ENCODE measurements at regions not wholly inside any gene's neighbourhood (a gene's known extent, or its start where the extent isn't known, plus 50 kb on each side); places are given as distances from the start of the nearest gene placed in this dataset.

DNA sequence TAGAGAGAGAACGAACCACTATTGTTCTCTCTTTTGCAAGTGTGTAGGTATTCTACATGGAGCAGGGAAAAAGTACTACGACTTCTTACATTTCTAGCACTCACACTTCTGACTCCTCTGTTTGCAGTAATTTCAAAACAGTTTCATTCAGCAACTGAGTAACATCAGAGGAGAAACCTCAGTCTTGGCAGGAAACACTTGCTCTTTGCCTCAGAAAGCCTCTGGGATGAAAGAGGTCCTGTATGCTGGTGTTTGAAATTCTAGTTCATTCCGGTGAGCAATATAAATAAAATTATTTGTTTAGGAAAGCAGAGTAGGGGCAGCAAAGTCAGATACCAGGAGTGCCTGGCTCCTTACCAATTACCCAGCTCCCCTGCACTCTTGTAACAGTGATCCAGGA lies 595.5 kb downstream of the TBC1D4 start:
- H3K9me3 Mint-ChIP-seq: peaks cover 0 to 5% (median 2%) of the 10 kb centered on the region in 7 donors
- no peaks in the 10 kb centered on the region for H3K36me3 ChIP-seq (replicated peaks in 1 of 2; ENCODE audit: control insufficient read depth in 1 of 2, insufficient read depth in 2 of 2, low read length in 2 of 2)
- H4K20me1 ChIP-seq (ENCODE audit: insufficient read depth, low read length): no peaks in the 10 kb centered on the region
- H3K9ac ChIP-seq (ENCODE audit: insufficient read depth, low read length, poor library complexity, severe bottlenecking): no peak overlapping the region
- no peak overlapping the region for H3K4me3 Mint-ChIP-seq
- no peak overlapping the region for H3K27ac Mint-ChIP-seq
- H3K9me3 ChIP-seq (replicated peaks in 1 of 2; ENCODE audit: control insufficient read depth in 1 of 2, insufficient read depth in 1 of 2, low read length in 2 of 2): no peaks in the 10 kb centered on the region
- intact Hi-C loops (cut with micrococcal nuclease): no loop called here
- WGBS (ENCODE audit: insufficient coverage): no CpG with 5 or more reads among the region's 3 CpGs
- H2AFZ ChIP-seq (ENCODE audit: insufficient read depth, low read depth, low read length, poor library complexity, severe bottlenecking): no peak overlapping the region
- no peaks in the 10 kb centered on the region for H3K27me3 ChIP-seq (ENCODE audit: control insufficient read depth in 2 of 2, insufficient read depth in 2 of 2, low read length in 2 of 2)
- H3K4me3 ChIP-seq (replicated peaks in 1 of 3; ENCODE audit: low read depth in 2 of 3, low read length in 3 of 3): no peak overlapping the region
- H3K36me3 Mint-ChIP-seq: no peaks in the 10 kb centered on the region
- H3K4me1 ChIP-seq (ENCODE audit: control insufficient read depth in 1 of 2, insufficient read depth in 2 of 2, low read length in 2 of 2): no peaks in the 10 kb centered on the region
- no peaks in the 10 kb centered on the region for H3K4me1 Mint-ChIP-seq
- no peak overlapping the region for H3K4me2 ChIP-seq (replicated peaks; ENCODE audit: extremely low read depth, low read length, poor library complexity, severe bottlenecking)
- H3K79me2 ChIP-seq (ENCODE audit: insufficient read depth, low read length): no peaks in the 10 kb centered on the region
- H3K27me3 Mint-ChIP-seq (ENCODE audit: low read depth in 3 of 3): no peaks in the 10 kb centered on the region
- no peak for DNase-seq
- TF ChIP-seq, protein P1, sequence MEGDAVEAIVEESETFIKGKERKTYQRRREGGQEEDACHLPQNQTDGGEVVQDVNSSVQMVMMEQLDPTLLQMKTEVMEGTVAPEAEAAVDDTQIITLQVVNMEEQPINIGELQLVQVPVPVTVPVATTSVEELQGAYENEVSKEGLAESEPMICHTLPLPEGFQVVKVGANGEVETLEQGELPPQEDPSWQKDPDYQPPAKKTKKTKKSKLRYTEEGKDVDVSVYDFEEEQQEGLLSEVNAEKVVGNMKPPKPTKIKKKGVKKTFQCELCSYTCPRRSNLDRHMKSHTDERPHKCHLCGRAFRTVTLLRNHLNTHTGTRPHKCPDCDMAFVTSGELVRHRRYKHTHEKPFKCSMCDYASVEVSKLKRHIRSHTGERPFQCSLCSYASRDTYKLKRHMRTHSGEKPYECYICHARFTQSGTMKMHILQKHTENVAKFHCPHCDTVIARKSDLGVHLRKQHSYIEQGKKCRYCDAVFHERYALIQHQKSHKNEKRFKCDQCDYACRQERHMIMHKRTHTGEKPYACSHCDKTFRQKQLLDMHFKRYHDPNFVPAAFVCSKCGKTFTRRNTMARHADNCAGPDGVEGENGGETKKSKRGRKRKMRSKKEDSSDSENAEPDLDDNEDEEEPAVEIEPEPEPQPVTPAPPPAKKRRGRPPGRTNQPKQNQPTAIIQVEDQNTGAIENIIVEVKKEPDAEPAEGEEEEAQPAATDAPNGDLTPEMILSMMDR (IDR thresholded peaks at IDR 0.05): no peak
- H3K27ac ChIP-seq (ENCODE audit: low read depth in 1 of 2, low read length in 2 of 2): no peak overlapping the region

DNA sequence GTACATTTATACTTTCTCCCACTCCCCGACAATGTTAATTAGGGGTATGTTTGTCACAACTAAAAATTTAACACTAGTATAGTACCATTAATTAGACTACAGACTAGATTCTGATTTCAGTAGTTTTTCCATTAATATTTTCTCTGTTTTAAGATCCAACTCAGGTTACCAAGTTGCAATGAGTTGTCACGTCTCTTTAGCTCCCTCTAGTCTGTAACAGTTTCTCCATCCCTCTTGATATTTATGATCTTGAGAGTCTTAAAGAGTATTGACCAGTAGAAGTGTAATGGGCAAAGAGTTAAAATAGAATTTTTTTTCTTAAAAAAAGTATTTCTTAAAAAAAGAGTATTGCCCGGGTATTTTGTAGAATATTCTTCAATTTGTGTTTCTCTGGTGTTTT lies 598.1 kb downstream of the TBC1D4 start:
- TF ChIP-seq, protein P1 (IDR thresholded peaks at IDR 0.05): no peak
- no CpG with 5 or more reads among the region's 3 CpGs for WGBS (ENCODE audit: insufficient coverage)
- Mint-ChIP-seq H3K36me3 (no peaks in the 10 kb centered on the region), H3K4me1 (no peaks in the 10 kb centered on the region), H3K27ac (no peak overlapping the region), H3K27me3 (ENCODE audit: low read depth in 3 of 3) (no peaks in the 10 kb centered on the region), H3K4me3 (no peak overlapping the region), H3K9me3 (peaks cover 0 to 10% (median 5%) of the 10 kb centered on the region in 7 donors)
- Histone ChIP-seq H3K27me3 (ENCODE audit: control insufficient read depth in 2 of 2, insufficient read depth in 2 of 2, low read length in 2 of 2) (no peaks in the 10 kb centered on the region), H3K9ac (ENCODE audit: insufficient read depth, low read length, poor library complexity, severe bottlenecking) (no peak overlapping the region), H3K4me1 (ENCODE audit: control insufficient read depth in 1 of 2, insufficient read depth in 2 of 2, low read length in 2 of 2) (no peaks in the 10 kb centered on the region), H3K79me2 (ENCODE audit: insufficient read depth, low read length) (no peaks in the 10 kb centered on the region), H3K36me3 (replicated peaks in 1 of 2; ENCODE audit: control insufficient read depth in 1 of 2, insufficient read depth in 2 of 2, low read length in 2 of 2) (no peaks in the 10 kb centered on the region), H3K4me3 (replicated peaks in 1 of 3; ENCODE audit: low read depth in 2 of 3, low read length in 3 of 3) (no peak overlapping the region), H3K27ac (ENCODE audit: low read depth in 1 of 2, low read length in 2 of 2) (no peak overlapping the region), H3K9me3 (replicated peaks in 1 of 2; ENCODE audit: control insufficient read depth in 1 of 2, insufficient read depth in 1 of 2, low read length in 2 of 2) (peaks cover 5 to 6% of the 10 kb centered on the region in 2 donors), H2AFZ (ENCODE audit: insufficient read depth, low read depth, low read length, poor library complexity, severe bottlenecking) (no peak overlapping the region), H3K4me2 (replicated peaks; ENCODE audit: extremely low read depth, low read length, poor library complexity, severe bottlenecking) (no peak overlapping the region), H4K20me1 (ENCODE audit: insufficient read depth, low read length) (no peaks in the 10 kb centered on the region)
- intact Hi-C loops (cut with micrococcal nuclease): no loop called here
- no peak for DNase-seq

All from CD14-positive monocyte (primary cell).